Activated CD8-positive, alpha-beta memory T cell treated with anti-CD3 and anti-CD28 coated beads, Interleukin-2, amount 50 U/mL, for 24 hours (primary cell): ENCODE measurements at regions not wholly inside any gene's neighbourhood (a gene's known extent, or its start where the extent isn't known, plus 50 kb on each side); places are given as distances from the start of the nearest gene placed in this dataset.
"Not testable (repeated sequence)": the region's sequence is repeated elsewhere in the genome, so short reads cannot be mapped to it uniquely, and the experiment has no call there.

Experiments used
- DNase-seq: peaks from one replicate; pipeline ENCODE4 v3.0.0-alpha.2; 2020; ENCODE audit errors: extremely low read depth

GRCh38 chr6:141498977-141499376 is 633.7 kb upstream of the GJE1 start:
- no peak for DNase-seq

DNA sequence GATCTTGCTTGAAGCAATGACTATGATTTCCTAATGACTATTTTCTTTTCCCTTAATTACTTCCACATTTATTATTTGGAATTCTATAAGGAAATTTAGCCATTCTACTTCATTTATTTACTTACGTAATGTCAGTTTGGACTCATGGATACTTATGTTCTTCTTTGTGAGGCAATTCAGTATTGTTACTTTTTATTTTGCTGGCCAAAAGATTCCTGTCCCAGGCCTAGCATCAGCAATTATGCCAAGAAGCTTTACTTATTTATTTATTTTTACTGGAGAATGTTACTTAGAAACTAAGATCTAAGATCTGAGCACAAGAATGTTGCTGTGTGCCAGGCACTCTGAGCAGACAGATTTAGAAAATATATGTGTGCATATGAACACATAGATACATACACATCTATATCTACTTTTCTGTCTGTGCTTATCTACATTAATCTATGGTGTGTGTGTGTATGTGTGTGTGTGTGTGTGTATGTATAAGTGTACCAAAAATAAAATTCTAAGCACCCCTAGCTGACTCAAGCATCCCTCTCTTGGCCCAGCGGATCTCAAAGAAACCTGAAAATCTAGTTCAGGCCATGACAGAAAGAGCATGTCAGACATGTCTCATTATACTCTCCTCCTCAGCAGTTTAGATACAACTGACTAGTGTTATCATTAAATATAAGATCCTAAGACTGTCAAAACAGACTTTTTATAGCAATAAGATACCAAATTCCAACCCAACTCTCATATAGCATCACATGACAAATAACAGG is 640.0 kb upstream of the GJE1 start:
- no peak for DNase-seq

- DNase-seq, result no peak
Measured at GRCh38 chr6:141491684-141492083, 641.0 kb upstream of the GJE1 start.

DNA sequence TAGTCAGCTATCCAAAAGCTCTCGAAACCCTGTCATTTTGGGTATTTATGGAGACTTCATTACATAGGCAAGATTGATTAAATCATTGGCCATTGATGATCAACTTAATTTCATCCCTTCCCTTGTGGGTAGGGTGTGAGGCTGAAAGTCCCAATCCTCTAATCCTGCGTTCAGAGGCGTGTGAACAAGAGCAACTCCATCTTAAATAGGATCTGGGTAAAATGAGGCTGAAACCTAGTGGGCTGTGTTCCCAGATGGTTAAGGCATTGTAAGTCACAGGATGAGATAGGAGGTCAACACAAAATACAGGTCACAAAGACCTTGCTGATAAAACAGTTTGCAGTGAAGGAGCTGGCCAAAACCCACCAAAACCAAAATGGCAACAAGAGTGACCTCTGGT is 641.7 kb upstream of the GJE1 start:
- no peak for DNase-seq

- no peak for DNase-seq
Measured at GRCh38 chr6:141488488-141488887, 644.2 kb upstream of the GJE1 start.

- no peak for DNase-seq
Measured at GRCh38 chr6:141486942-141487341, 645.8 kb upstream of the GJE1 start.

DNA sequence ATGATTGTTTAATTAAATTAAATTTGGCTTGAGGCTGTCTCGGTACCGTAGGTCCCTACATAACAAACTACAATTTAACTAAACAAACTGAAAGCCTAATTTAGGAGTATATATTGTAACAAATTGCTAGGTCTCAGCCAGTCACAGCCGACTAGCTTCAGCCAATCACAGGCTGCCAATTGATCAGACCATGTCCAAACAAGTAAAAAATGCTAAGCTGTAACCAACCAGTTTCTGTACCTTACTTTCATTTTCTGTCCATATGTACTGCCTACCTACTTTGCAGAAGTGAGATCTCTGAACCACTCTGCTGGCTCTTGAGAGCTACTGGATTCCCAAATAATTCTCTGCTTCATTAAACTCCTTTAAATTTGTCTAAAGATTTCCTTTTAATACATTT is 648.0 kb upstream of the GJE1 start:
- DNase-seq, result no peak

DNA sequence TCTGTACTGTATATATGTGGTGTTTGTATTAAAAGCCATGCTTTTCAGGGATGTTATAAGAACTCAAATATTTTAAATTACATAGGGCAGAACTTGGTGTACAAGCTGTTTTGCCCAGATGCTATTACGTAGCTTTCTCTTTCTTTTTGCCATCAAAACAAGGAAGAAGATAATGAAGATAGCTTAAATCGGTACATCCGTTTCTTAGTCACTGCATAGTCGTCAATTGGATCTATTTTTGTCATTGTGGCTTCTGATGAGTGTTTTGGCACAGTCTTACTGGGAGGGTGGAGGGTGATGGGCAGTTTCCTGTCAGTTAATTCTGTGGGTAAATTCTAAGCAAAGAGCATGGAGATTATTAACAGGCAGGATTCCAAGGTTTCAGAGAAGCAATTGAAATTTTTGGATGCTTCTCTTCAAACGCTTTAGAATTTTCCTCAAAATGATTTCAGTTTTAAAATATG is 649.1 kb upstream of the GJE1 start:
- DNase-seq, result peak; percentile 15

DNA sequence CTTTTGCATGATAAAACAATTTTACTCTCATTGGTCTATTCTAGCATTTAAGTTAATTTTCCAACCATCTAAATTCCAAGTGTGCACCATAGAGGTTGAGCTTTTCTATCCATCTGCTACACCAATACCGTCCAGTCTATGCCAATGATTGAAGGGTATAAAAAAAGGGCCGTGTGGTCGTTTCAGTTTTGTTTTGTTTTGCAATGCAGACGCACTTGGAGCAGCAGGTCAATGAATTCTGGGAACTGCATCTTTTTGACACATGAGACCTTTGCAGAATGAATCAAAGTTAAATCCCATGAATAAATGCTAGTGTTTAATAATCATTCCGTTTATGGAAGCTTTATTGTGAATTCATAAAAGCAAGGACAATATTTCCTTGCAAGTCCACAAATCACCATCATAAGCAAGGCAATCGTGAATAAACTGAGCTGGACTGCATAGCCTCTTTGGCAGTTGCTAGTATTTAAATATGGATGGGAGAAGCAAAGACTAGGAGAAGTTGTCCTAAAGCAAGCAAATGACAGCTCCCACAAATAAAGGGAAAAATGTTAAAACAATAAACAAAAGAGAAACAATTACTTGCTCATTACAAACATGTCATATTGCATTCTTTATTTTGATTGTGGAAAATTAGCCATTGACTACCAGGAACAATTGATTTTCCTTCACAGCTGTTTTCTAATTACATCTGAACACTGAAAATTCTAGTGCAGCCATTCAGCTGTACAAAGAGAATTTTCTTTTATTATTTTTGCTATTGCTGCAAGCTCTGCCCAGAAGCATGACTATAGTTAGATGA is 649.7 kb upstream of the GJE1 start:
- DNase-seq, result no peak

DNA sequence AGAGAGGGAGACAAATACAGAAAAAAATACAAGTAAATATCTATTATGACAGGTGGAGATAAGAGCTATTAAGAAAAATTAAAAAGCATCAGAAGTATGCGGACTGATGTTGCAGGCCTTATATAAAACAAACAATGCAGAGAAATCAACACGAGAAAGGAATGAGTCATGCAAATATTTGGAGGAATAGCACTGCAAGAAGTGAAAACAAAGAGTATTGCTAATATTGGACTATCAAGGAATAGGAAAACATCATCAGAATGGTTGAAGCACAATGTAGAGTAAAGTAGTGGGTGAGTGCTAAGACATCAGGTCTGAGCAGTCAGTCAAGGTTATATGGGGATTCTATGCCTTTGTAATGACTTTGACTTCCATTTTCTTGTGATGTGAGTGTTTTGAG is 657.5 kb upstream of the GJE1 start:
- no peak for DNase-seq

DNA sequence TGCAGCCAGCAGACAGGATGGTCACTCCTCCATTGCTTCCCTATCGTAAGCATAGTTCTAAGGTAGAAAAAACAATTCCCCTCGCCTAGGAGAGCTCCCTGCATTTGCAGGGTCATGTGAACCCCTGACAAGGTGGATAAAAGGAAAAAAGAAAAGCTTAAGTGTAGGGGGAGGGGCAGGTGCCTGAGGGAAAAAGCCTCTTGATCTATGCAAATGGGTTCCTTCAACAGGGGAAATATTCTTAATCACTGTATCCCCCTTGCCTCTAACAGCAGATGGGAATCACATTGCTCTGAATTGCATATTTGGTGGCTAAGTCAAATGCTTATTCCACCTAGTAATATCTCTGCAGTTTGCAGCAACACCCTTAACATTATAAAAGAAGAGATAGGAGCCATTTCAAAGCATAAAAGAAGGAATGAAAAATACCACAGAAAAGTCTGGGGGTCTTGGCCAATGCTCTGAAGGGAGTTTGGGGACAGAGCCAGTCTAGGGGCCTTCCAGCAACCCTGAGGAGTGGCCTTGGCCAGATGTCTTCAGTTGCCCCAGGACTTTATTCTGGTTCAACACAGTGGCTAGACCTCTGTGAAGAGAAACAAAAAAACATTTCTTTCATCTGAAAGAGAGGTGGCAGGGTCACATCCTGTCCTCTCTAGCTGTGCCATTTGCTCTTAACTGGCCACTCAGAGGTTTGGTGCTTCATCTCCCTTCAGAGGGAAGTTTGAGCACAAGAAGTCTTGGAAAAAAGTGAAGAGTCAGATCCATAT is 660.4 kb upstream of the GJE1 start:
- no peak for DNase-seq

- DNase-seq, result no peak
Measured at GRCh38 chr6:141470810-141471209, 661.9 kb upstream of the GJE1 start.

DNA sequence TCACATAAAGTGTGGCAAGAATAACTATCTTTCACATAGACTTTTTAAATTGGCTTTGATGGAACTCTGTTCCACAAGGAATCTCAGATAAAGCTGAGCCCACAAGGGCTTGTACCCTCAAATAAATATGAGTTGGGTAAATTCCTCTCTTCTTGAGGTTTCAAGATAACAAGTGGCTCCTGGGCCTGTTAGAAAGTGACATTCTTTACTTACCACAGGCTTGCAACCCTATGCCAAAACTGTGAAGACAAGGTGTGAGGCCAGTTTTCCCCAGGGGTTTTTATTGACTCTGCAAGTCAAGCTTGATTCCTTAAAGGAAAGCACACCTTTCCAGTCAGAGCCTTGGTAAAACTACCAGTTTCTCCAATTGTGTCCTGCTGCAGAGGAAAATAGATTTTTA is 664.8 kb upstream of the GJE1 start:
- DNase-seq, result no peak

- no peak for DNase-seq
Measured at GRCh38 chr6:141467041-141467440, 665.7 kb upstream of the GJE1 start.

DNA sequence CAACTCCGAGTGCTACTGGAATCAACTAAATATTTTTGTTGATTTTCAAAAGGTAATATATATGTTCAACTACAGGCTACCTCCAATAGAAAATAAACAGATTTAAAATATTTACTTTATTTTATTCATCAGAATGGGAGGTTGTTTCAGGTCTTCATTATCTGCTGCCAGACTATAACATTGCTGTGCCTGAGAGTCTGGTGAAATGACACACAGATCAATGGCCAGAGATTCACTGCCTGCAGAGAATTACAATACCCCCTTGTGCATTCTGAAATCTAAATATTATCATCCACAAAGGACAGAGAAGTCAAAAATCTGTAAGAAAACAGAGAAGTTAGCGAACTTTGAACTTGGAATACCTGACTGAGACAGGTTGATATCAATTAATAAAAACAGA is 667.8 kb upstream of the GJE1 start:
- no peak for DNase-seq

GRCh38 chr6:141464490-141464889 is 668.2 kb upstream of the GJE1 start:
- DNase-seq, result no peak

- DNase-seq, result no peak
Measured at GRCh38 chr6:141463237-141463977, 669.3 kb upstream of the GJE1 start.

DNA sequence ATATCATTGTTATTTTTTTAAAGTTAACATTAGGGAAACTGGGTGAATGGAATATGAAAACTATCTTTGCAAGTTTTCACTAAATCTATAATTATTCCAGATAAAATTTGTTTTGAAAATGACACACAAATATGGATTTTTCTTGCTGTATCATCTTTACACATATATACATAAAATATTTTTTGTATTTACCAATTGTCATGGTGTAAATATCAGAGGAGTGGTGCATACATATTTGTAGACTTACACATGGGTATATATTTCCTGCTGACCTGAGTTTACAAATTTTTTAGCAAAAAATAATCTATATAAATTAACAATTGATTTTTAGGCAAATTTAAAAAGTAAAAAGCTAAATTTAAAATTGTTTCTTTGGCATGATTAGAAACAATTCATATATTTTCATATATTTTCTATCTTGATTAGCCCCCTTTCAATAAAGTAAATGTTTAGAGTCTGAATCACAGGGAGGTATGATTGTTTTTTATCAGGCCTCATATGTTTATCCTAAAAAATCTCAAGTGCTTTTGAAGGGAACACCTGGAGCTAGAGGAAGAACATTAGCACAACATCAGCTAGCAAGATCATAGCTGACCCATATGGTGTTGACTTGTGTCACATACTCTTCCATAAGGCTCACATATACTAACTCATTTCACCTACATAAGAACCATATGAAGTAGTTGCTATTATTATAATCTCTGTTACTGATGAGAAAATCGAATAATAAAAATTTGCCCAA is 671.8 kb upstream of the GJE1 start:
- DNase-seq, result no peak

GRCh38 chr6:141460245-141460644 is 672.5 kb upstream of the GJE1 start:
- DNase-seq, result not testable (repeated sequence)

DNA sequence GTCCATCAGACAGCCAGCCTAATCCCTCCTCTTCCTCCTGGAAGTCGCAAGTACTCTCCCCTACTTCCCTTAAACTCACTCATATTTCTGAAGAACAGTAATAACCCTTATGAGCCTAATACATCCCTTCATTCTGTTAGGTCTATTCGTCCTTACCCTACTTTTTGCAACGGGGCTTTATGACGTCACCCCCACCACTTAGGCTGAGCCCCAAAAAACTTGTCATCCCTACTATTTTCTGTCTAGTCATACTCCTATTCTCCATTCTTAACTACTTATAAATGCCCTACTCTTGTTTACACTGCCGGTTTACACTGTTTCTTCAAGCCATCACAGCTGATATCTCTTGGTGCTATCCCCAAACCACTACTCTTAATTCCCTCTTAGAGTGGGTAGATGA is 674.7 kb upstream of the GJE1 start:
- DNase-seq, result not testable (repeated sequence)

DNA sequence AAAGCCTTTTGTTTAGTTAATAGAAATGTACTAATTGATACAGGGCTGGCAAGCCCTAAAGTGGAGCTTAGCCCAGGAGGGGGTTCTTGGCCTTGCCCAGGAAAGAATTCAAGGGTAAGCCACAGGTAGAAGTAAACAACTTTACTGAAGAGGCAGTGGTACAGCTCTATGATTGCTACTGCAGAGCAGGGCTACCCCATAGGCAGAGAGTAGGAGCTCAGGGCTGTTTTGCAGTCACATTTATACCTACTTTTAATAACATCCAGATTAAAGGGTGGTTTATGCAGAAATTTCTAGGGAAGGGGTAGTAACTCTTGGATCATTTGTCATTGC is 680.4 kb upstream of the GJE1 start:
- DNase-seq, result no peak
